NCI-H2227 (cell line): ENCODE measurements at regions not wholly inside any gene's neighbourhood (a gene's known extent, or its start where the extent isn't known, plus 50 kb on each side); places are given as distances from the start of the nearest gene placed in this dataset.
"Not testable (repeated sequence)": the region's sequence is repeated elsewhere in the genome, so short reads cannot be mapped to it uniquely, and the experiment has no call there.

ENCODE experiments used
- DNase-seq: peaks from one replicate; lab custom pipeline; 2025; ENCODE audit not compliant: unreplicated experiment; lab: John Stamatoyannopoulos, UW

DNA sequence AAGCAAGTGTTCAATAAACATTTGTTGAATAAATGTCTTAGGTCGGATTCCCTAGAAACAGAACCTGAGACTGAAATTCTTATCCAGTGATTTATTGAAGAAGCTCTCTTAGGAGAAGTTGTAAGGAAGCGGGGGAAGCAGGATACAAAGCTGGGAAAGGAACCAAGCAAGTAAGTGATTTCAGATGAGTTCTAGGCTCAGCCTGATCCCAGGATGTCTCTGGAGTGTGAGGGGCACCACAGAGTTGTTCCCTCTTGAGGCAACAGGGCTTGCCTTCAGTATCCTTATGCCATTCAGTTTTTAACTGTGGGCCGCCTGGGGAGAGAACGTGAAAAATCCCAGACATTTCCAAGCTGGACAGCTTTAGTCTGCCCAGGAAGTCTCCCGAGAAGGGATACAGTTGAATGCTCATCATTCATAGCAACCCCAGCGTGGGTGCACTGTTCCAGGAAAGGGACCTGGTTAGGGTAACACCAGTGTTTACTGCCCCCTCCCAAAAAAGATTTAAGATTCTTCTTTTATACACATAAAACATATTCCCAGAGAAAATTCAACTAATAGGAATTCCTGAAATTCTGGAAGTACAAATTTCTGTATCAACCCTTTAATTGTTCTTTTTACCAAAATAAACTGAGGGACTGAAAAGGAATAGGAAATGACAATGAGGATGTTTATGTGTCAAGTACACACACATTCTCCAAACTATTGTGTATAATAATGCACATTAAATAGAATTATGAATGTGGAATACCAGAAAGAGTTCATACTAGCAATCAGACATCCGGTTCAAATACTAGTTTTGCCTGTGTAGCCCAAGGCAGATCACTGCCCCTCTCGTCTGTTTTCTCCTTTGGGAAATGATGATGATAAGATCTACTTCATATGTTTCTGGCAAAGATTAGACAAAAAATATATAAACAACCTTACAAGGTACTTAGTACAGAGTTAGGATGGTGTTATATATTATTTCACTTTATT lies 592.1 kb upstream of the CDH2 start:
- no peak for DNase-seq

- no peak for DNase-seq
Measured at GRCh38 chr18:28767727-28768211, 590.8 kb upstream of the CDH2 start.

DNA sequence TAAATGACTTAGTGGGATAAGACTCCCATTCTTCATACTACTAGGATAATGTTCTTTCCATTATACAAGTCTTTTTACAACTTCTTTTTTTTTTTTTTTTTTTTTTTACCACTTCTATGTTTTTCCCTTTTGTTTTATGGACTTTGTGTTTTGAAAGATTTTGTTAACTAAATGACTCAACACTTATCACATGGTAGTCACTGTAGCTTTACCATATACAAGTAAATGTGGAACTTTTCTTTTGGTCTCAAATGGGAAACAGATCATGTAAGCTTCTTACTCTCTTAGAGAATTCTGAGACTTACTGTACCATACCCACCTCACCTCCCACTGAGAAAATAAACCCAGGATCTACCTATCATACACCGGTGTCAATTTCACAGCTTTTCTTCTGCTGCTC lies 590.3 kb upstream of the CDH2 start:
- DNase-seq: no peak

GRCh38 chr18:28766721-28767120 lies 589.8 kb upstream of the CDH2 start:
- no peak for DNase-seq

DNA sequence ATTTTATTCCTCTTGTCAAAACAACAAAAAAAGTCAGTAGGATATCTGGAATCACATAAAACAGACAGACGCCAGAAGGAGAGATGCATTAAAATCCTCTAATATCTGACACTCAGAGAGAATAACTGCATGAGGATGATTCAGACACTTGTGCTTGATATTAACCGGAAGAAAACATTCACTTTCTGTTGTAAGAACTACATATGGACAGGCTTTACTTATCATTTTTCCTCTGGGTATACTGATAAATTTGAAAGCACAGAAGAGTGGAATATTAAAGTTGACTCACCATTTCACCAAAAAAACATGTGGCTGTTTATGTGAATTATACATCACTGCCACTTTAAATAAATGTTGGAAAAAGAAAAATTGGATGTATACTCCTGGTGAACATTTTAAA lies 589.1 kb upstream of the CDH2 start:
- no peak for DNase-seq

- no peak for DNase-seq
Measured at GRCh38 chr18:28760299-28760698, 583.4 kb upstream of the CDH2 start.

DNA sequence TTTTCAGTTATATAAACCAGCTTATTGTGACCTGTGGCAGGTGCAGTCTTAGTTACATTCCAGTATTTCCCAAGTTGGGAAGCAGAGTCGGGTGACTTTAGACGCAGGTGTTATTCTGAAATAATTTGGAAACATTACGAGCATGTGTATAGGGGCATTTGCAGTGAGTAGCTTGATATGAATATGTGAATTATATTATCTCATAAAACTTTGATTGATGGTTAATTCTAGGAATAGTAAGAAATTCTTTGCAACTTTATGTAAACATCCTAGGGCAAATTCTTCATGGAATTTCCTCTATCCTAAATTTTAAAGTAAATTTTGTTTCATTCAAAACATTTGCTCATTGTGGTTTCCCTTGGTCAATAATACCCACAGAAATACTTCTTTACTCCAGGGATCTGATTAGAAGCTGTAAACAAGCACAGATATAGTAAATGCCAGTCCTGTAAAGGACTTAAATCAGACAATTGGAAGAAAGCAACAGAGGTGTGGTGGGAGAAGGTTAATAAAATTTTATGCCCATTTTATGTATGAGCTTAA lies 580.6 kb upstream of the CDH2 start:
- no peak for DNase-seq

GRCh38 chr18:28743115-28743514 lies 566.2 kb upstream of the CDH2 start:
- no peak for DNase-seq

DNA sequence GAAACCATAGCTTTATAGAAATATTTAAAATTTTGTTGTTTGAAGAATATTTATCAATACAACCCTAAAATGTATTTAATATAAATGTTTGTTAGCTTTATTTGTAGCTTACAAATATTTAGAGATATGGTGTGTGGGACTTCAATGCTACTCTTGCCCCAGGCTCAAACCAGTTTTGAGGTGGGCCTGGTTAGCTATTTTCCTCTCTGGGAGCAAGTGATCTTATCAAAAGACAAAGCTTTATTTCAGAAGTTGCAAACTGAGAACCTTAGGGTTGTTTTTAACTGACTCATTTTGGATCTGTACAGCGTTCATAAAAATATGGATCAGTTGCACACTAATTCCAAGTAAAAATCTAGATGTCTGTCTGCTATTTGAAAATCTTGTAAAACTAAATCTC lies 563.6 kb upstream of the CDH2 start:
- no peak for DNase-seq

DNA sequence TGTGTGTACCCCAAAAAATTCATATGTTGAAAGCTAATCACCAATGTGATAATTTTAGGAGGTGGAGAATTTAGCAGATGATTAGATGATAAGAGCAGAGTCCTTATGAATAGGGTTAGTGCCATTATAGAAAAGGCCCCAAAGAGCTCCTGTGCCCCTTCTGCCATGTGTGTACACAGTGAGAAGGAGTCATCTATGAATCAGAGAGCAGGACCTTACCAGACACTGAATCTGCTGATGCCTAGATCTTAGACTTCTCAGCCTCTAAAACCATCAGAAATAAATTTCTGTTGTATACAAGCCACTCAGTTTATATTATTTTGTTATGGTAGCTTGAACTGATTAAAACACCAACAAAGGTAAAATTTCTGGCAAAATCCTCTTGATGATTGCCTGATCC lies 560.0 kb upstream of the CDH2 start:
- DNase-seq: no peak

GRCh38 chr18:28736223-28736622 lies 559.3 kb upstream of the CDH2 start:
- peak; percentile 21 for DNase-seq

- no peak for DNase-seq
Measured at GRCh38 chr18:28735731-28736130, 558.8 kb upstream of the CDH2 start.

DNA sequence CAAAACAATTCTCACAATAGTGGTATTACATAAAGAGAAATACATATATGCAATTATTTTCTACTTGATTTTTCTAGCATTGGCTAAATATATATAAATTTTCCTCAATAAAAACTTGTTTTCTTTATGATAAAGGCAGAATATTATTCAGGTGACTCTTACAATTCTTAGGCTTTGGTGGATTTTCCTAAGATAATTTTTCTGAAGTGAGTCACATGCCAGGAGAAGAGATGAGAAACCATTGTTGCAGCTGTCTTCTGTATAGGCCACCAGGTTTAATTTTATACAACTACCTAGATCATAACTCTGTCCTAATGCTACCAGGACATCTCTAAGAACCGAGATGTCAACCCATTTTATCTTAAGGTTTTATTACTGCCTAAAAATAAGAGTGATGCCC lies 552.4 kb upstream of the CDH2 start:
- no peak for DNase-seq

DNA sequence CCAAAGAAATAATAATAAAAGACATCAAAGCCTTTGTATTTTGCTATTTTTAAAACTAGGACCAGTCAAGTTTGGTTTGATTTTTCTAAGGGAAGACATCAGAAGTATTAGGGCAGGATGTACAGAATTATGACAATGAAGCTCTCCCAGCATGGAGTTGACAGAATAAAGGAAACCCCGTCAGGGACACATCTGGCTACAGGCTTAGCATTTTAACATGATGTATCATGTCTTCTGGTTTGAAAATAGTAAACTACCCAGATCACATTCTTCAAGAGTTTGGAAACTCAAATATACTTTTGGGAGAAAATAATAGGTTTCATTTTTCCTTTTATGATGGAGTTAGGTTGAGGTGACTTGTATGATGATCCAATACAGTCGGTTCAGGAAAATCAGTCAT lies 552.0 kb upstream of the CDH2 start:
- DNase-seq: no peak

GRCh38 chr18:28727189-28727588 lies 550.3 kb upstream of the CDH2 start:
- DNase-seq: not testable (repeated sequence)

- no peak for DNase-seq
Measured at GRCh38 chr18:28725876-28726275, 548.9 kb upstream of the CDH2 start.

GRCh38 chr18:28723506-28723905 lies 546.6 kb upstream of the CDH2 start:
- DNase-seq: no peak

DNA sequence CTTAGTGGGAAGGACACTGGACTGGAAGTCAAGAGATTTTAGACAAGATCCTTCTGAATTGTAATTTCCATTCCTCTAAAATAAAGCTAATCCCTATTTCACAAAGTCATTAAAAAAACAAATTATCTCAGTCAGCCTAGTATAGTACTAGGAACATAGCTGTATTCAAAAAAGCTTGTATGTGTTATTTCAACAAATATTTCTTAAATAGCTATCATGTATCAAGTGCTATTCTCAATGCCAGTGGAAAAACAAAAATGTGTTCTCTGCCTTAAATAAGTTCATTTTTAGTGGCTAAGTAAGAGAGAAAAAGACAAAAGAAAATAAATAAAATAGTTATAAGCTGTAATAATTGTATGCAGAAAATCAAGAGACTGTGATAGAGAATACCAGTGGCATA lies 541.8 kb upstream of the CDH2 start:
- no peak for DNase-seq

- DNase-seq: no peak
Measured at GRCh38 chr18:28716338-28716737, 539.4 kb upstream of the CDH2 start.

DNA sequence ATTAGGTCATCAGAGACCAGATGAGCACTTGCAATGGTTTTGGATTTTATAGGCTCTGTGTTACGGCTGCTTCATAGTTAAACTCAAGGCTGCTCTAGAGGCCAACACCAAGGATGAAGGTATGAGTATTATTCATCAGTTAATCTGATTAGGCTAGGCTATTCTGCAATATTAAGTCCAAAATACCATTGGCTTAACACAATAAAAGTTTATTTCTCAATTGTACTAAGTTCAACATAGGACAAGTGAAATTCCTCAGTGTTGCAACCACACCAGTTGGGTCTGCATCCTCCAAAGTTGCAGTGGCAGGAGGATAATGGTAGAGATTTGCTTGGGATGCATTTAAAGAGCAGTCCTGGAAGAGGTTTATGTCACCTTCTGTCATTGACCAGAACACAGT lies 538.3 kb upstream of the CDH2 start:
- no peak for DNase-seq

GRCh38 chr18:28714498-28714897 lies 537.6 kb upstream of the CDH2 start:
- no peak for DNase-seq

DNA sequence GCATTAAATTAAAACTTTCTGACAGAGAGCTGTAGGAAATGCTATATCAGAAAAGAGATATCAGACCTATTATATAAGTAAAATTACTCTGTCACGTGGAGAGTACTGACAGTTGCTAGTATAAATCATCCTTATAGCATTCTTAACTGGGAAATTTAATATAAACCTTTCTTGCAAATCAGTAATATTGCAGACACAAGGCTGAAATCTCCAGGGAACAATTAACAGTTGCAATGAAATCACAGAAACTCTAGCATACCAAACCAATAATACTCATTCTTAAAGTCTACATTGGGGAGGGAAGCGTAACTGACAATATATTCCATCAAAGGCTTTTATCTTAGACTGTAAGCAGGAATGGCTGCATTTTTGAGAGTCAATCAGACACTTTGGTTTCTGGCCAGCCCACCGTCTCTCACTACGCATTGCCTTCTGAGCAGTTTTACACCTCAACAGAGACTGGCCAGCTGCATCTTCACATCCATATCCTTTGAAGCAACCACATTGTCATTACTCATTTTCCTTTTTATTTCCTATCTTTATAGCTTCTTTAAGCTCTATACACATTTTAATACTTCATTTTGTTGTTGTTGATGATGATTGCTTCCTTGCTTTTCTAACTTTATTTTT lies 536.0 kb upstream of the CDH2 start:
- DNase-seq: no peak
